GM18505 (cell line): ENCODE measurements at regions not wholly inside any gene's neighbourhood (a gene's known extent, or its start where the extent isn't known, plus 50 kb on each side); places are given as distances from the start of the nearest gene placed in this dataset.

Source experiments
- ATAC-seq: cut with Tn5 transposase; IDR thresholded peaks from one replicate; pipeline ENCODE4 v1.9.1; 2021; ENCODE audit not compliant: unreplicated experiment
- POLR2A ChIP-seq: IDR thresholded peaks from 4 replicates; pipeline ENCODE4 v1.6.1; 2011; ENCODE audit warnings: borderline replicate concordance; ENCODE audit not compliant: insufficient read depth, insufficient read length; ENCODE audit errors: extremely low read depth

DNA sequence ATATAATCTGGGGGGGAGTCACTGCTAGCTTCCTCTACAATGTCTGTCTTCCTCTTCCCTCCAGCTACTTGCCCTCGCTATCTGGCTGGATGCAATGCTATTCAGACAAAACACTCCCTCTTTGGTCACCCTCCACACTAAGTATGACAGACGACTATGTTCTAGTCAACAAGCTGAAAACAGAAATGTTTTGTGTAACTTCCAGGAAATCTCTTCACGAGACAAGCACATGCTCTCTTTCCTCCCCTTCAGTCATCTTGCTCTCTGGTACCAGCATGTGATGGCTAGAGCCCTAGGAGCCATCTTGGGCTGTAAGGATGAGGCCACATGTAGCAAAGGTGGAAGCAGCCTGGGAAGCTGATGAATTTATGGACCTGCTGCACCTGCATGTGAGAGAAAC is 151.3 kb downstream of the ARRDC4 start:
- TF ChIP-seq POLR2A, result no peak
- ATAC-seq, result no peak

- ATAC-seq, result no peak
Measured at GRCh38 chr15:98113327-98113726, 152.8 kb downstream of the ARRDC4 start.

DNA sequence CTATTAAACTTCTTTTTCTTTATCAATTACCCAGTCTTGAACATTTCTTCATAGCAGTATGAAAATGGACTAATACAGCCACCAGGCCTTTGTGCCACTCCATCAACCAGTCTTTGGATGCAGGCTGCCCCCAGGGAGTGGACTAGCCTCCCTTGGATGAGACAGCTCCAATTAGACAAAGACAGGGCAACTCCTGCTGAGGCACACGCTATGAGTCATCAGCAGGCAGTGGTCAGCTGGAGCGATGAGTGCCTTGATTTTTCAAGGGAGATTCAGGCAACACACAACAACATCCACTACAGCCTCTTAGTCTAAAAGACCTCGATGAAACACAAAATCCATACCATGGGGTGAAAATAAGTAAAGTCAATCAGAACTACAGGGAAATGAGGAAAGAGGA is 160.1 kb downstream of the ARRDC4 start:
- TF ChIP-seq POLR2A, result no peak
- no peak for ATAC-seq

More at GRCh38 chr15:98113327-98113726, 152.8 kb downstream of the ARRDC4 start:
- TF ChIP-seq POLR2A, result no peak

DNA sequence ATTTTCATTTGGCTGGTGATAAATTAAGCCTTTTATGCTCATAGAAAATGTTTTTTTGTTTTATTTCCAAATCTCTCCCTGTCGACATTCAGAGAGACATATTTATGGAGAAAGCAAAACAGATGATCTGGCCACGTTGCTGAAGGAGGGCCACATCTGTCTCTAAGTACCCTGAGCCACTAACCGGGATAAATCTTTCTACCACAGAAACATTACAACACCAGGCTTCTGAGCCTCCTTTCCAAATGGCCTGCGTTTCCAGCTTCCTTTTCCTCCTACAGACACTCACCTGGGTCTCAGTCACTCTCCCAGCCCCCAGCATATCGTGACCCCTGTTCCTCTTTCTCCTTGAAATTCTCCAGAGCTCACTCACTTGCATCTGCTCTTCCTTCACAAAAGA is 161.0 kb downstream of the ARRDC4 start:
- no peak for ATAC-seq
- no peak for TF ChIP-seq POLR2A

GRCh38 chr15:98121957-98122356 is 161.5 kb downstream of the ARRDC4 start:
- TF ChIP-seq POLR2A, result no peak
- ATAC-seq, result no peak

DNA sequence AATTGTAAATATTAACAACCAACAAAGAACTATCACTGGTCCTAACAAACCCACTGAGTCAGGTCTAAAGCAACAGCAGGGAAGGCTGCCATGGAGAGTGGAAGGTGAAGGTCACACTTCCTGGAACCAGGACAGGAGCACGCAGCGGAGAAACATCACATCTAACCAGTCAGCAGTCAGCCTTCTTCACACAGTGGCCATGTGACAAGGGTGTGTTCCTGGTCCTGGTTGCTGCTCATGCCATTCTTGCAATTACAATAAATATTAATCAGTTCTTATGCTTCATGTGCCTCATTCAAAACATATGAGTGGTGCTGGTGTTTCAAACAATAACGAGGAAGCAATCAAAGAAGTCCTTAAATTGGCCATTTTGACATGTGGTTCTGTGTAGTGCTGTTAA is 162.8 kb downstream of the ARRDC4 start:
- no peak for TF ChIP-seq POLR2A
- ATAC-seq, result no peak

DNA sequence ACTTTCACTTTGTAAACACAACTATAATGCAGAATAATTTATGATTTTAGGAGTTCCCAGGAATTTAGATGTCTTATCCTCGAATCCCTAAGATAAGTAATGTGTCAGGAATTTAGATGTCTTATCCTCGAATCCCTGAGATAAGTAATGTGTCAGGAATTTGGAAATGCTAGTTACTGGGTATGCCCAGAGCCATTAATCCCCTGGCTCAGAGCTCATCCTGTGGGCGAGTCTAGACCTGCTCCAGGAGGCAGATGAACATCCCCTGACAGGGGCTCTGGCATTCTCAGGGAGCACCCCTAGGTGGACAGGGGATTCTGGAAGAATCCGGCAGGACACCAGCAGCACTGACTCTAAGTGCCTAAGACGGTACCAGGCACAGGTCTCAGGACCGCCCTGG is 163.3 kb downstream of the ARRDC4 start:
- TF ChIP-seq POLR2A, result no peak
- no peak for ATAC-seq

GRCh38 chr15:98124581-98124980 is 164.1 kb downstream of the ARRDC4 start:
- no peak for ATAC-seq
- no peak for TF ChIP-seq POLR2A

DNA sequence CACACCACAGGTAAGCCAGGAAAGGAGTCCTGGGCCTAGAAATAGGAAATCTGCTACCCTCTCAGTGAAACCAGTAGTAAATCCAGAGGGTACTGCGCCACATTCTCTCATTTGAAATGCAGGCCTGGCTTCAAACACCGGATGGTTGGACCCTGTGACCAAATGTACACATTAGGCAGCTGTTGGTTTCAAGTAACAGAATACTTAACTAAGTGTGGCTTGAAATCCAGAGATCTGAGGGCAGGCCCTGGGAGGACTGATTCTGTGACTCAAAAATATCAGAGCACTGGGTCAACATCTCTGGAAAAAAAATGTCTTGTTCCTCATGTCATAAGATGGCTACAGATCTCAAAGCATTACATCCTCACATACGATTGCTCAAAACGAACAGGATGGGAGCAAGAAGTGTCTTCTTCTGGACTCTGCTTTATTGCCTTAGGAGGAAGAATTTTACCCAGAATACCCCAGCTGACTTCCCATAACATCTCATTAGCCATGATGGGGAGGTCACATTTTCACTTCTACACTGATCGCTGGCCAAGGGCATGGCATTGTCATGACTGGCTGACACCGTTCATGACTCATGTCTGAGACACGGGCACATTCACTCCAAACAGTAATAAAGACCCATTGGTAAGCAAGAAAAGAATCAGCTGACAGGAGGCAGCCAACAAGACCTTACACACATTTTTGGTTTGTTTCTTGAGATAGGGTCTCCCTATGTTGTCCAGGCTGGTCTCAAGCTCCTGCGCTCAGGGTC is 166.0 kb downstream of the ARRDC4 start:
- no peak for ATAC-seq
- TF ChIP-seq POLR2A, result no peak

GRCh38 chr15:98127586-98127985 is 167.1 kb downstream of the ARRDC4 start:
- TF ChIP-seq POLR2A, result no peak
- no peak for ATAC-seq

DNA sequence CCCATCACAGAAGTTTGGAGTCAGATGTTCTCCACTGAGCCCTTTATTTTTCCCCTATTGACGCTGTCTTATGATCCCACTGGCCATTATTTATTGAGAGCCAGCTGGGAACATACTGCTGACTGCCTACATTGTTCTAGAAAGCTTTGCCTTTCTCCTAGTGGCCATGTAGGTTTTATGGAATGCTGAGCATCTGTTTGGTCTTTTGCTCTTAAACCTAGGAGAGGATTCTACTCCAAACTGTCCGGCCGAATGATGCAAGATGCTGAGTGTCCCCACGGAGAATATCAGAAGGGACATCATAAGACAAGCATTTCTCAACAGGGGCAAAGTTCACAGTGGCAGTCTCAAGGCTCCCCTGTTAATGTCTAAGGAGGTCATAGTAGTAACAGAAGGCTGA is 171.4 kb downstream of the ARRDC4 start:
- no peak for TF ChIP-seq POLR2A
- no peak for ATAC-seq

- ATAC-seq, result no peak
Measured at GRCh38 chr15:98134905-98135304, 174.4 kb downstream of the ARRDC4 start.

DNA sequence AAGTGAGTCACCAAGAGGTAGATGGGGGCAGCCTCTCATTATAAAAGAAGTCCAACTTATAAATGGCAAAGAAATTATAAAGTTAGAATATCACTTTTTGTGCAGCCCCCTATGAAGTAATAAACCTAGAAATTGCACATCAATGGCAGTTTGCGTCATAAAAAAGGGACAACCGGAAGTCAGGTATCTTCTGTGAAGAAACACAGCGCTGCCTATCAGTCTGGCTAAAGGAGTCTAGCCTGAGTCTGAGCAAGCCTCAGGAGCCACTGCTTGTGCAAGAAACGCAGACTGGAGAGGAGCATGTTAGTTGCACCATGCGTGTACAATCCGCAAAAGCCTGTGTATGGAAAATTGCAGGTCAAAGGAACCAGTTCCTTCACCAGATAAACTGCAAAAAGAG is 178.4 kb downstream of the ARRDC4 start:
- no peak for ATAC-seq
- no peak for TF ChIP-seq POLR2A

More at GRCh38 chr15:98134905-98135304, 174.4 kb downstream of the ARRDC4 start:
- no peak for TF ChIP-seq POLR2A

GRCh38 chr15:98139337-98139736 is 178.8 kb downstream of the ARRDC4 start:
- ATAC-seq, result no peak
- TF ChIP-seq POLR2A, result no peak
